IPS-18a (cell line): ENCODE measurements at regions not wholly inside any gene's neighbourhood (a gene's known extent, or its start where the extent isn't known, plus 50 kb on each side); places are given as distances from the start of the nearest gene placed in this dataset.

Experiments
- H3K27ac ChIP-seq: one replicate; pipeline ENCODE4 v1.5.1; 2013; ENCODE audit warnings: low read length
- H3K27me3 ChIP-seq: one replicate; pipeline ENCODE4 v1.6.1; 2013; ENCODE audit warnings: mild to moderate bottlenecking, low read length; ENCODE audit not compliant: control insufficient read depth, insufficient read depth
- H3K36me3 ChIP-seq: one replicate; pipeline ENCODE4 v1.6.1; 2013; ENCODE audit warnings: low read depth, low read length; ENCODE audit not compliant: control insufficient read depth
- H3K4me1 ChIP-seq: one replicate; pipeline ENCODE4 v1.6.1; 2013; ENCODE audit warnings: low read depth, low read length; ENCODE audit not compliant: control insufficient read depth
- H3K4me3 ChIP-seq: one replicate; pipeline ENCODE4 v1.5.1; 2013; ENCODE audit warnings: low read length
- H3K9ac ChIP-seq: one replicate; pipeline ENCODE4 v1.6.1; 2013; ENCODE audit warnings: mild to moderate bottlenecking, low read length, moderate library complexity
- H3K9me3 ChIP-seq: one replicate; pipeline ENCODE4 v1.6.1; 2013; ENCODE audit warnings: low read depth, low read length; ENCODE audit not compliant: control insufficient read depth

GRCh38 chr18:67337696-67338095 is 178.8 kb downstream of the DSEL start:
- no peaks in the 10 kb centered on the region for H3K36me3 ChIP-seq
- H3K27me3 ChIP-seq: no peaks in the 10 kb centered on the region
- no peaks in the 10 kb centered on the region for H3K4me1 ChIP-seq
- no peak overlapping the region for H3K9ac ChIP-seq
- no peak overlapping the region for H3K27ac ChIP-seq
- H3K4me3 ChIP-seq: no peak overlapping the region
- no peaks in the 10 kb centered on the region for H3K9me3 ChIP-seq

- Histone ChIP-seq H3K4me1 (no peaks in the 10 kb centered on the region), H3K9ac (no peak overlapping the region), H3K36me3 (no peaks in the 10 kb centered on the region), H3K9me3 (no peaks in the 10 kb centered on the region), H3K27ac (no peak overlapping the region), H3K4me3 (no peak overlapping the region), H3K27me3 (no peaks in the 10 kb centered on the region)
These were observed 184.7 kb downstream of the DSEL start for GRCh38 chr18:67331857-67332256.

GRCh38 chr18:67319109-67319508 is 197.4 kb downstream of the DSEL start:
- H3K9me3 ChIP-seq: no peaks in the 10 kb centered on the region
- H3K4me1 ChIP-seq: no peaks in the 10 kb centered on the region
- no peak overlapping the region for H3K9ac ChIP-seq
- H3K27ac ChIP-seq: no peak overlapping the region
- H3K4me3 ChIP-seq: no peak overlapping the region
- H3K27me3 ChIP-seq: no peaks in the 10 kb centered on the region
- H3K36me3 ChIP-seq: no peaks in the 10 kb centered on the region

- H3K4me3 ChIP-seq: no peak overlapping the region
These were observed 197.9 kb downstream of the DSEL start for GRCh38 chr18:67318651-67319050.

GRCh38 chr18:67310826-67311225 is 205.7 kb downstream of the DSEL start:
- Histone ChIP-seq H3K27ac (no peak overlapping the region), H3K4me1 (no peaks in the 10 kb centered on the region), H3K9me3 (no peaks in the 10 kb centered on the region), H3K9ac (no peak overlapping the region), H3K36me3 (no peaks in the 10 kb centered on the region), H3K27me3 (no peaks in the 10 kb centered on the region), H3K4me3 (no peak overlapping the region)

More at GRCh38 chr18:67318651-67319050, 197.9 kb downstream of the DSEL start:
- Histone ChIP-seq H3K9me3 (no peaks in the 10 kb centered on the region), H3K36me3 (no peaks in the 10 kb centered on the region), H3K27ac (no peak overlapping the region), H3K4me1 (no peaks in the 10 kb centered on the region), H3K27me3 (no peaks in the 10 kb centered on the region), H3K9ac (no peak overlapping the region)

- Histone ChIP-seq H3K4me3 (no peak overlapping the region), H3K27me3 (no peaks in the 10 kb centered on the region), H3K4me1 (no peaks in the 10 kb centered on the region), H3K36me3 (no peaks in the 10 kb centered on the region), H3K9ac (no peak overlapping the region), H3K9me3 (no peaks in the 10 kb centered on the region), H3K27ac (no peak overlapping the region)
These were observed 207.7 kb downstream of the DSEL start for GRCh38 chr18:67308819-67309218.

GRCh38 chr18:67305466-67305865 is 211.1 kb downstream of the DSEL start:
- Histone ChIP-seq H3K36me3 (no peaks in the 10 kb centered on the region), H3K4me1 (no peaks in the 10 kb centered on the region), H3K9ac (no peak overlapping the region), H3K27me3 (no peaks in the 10 kb centered on the region), H3K4me3 (no peak overlapping the region), H3K9me3 (no peaks in the 10 kb centered on the region), H3K27ac (no peak overlapping the region)

GRCh38 chr18:67302043-67302442 is 214.5 kb downstream of the DSEL start:
- Histone ChIP-seq H3K36me3 (no peaks in the 10 kb centered on the region), H3K9me3 (peaks cover 6% of the 10 kb centered on the region), H3K4me3 (no peak overlapping the region), H3K27me3 (no peaks in the 10 kb centered on the region), H3K27ac (no peak overlapping the region), H3K4me1 (no peaks in the 10 kb centered on the region), H3K9ac (no peak overlapping the region)

GRCh38 chr18:67301592-67301991 is 214.9 kb downstream of the DSEL start:
- Histone ChIP-seq H3K9ac (no peak overlapping the region), H3K4me1 (no peaks in the 10 kb centered on the region), H3K36me3 (no peaks in the 10 kb centered on the region), H3K9me3 (peaks cover 6% of the 10 kb centered on the region), H3K27me3 (no peaks in the 10 kb centered on the region), H3K4me3 (no peak overlapping the region), H3K27ac (no peak overlapping the region)

- H3K36me3 ChIP-seq: no peaks in the 10 kb centered on the region
- H3K9ac ChIP-seq: no peak overlapping the region
- no peak overlapping the region for H3K27ac ChIP-seq
- no peaks in the 10 kb centered on the region for H3K27me3 ChIP-seq
- no peaks in the 10 kb centered on the region for H3K4me1 ChIP-seq
- H3K9me3 ChIP-seq: peaks cover 6% of the 10 kb centered on the region
- H3K4me3 ChIP-seq: no peak overlapping the region
These were observed 216.0 kb downstream of the DSEL start for GRCh38 chr18:67300498-67300897.

- H3K9ac ChIP-seq: no peak overlapping the region
These were observed 223.7 kb downstream of the DSEL start for GRCh38 chr18:67292814-67293213.

GRCh38 chr18:67290421-67290820 is 226.1 kb downstream of the DSEL start:
- H3K27ac ChIP-seq: no peak overlapping the region
- H3K4me1 ChIP-seq: no peaks in the 10 kb centered on the region
- H3K27me3 ChIP-seq: no peaks in the 10 kb centered on the region
- no peaks in the 10 kb centered on the region for H3K36me3 ChIP-seq
- H3K9me3 ChIP-seq: no peaks in the 10 kb centered on the region
- no peak overlapping the region for H3K9ac ChIP-seq
- no peak overlapping the region for H3K4me3 ChIP-seq

More at GRCh38 chr18:67292814-67293213, 223.7 kb downstream of the DSEL start:
- Histone ChIP-seq H3K36me3 (no peaks in the 10 kb centered on the region), H3K27me3 (no peaks in the 10 kb centered on the region), H3K4me1 (no peaks in the 10 kb centered on the region), H3K9me3 (no peaks in the 10 kb centered on the region), H3K4me3 (no peak overlapping the region), H3K27ac (no peak overlapping the region)
